HUES48 (cell line): ENCODE measurements at regions not wholly inside any gene's neighbourhood (a gene's known extent, or its start where the extent isn't known, plus 50 kb on each side); places are given as distances from the start of the nearest gene placed in this dataset.

Source experiments
- H3K27ac ChIP-seq: one replicate; pipeline ENCODE4 v1.7.0; 2013; ENCODE audit warnings: low read depth, low read length, inconsistent platforms
- H3K27me3 ChIP-seq: 2 replicates; pipeline ENCODE4 v1.6.1; 2013; ENCODE audit warnings: mild to moderate bottlenecking, low read length; ENCODE audit not compliant: control insufficient read depth, insufficient read depth
- H3K36me3 ChIP-seq: 2 replicates; pipeline ENCODE4 v1.6.1; 2013; ENCODE audit warnings: low read length; ENCODE audit not compliant: control insufficient read depth, insufficient read depth
- H3K4me1 ChIP-seq: 2 replicates; pipeline ENCODE4 v1.6.1; 2013; ENCODE audit warnings: mild to moderate bottlenecking, low read length; ENCODE audit not compliant: control insufficient read depth, insufficient read depth
- H3K4me3 ChIP-seq: 2 replicates; pipeline ENCODE4 v1.5.1; 2013; ENCODE audit warnings: mild to moderate bottlenecking, low read depth, low read length
- H3K9ac ChIP-seq: 2 replicates; pipeline ENCODE4 v1.6.1; 2013; ENCODE audit warnings: mild to moderate bottlenecking, low read depth, low read length, moderate library complexity
- H3K9me3 ChIP-seq: 2 replicates; pipeline ENCODE4 v1.6.1; 2013; ENCODE audit warnings: low read length; ENCODE audit not compliant: control insufficient read depth, insufficient read depth

DNA sequence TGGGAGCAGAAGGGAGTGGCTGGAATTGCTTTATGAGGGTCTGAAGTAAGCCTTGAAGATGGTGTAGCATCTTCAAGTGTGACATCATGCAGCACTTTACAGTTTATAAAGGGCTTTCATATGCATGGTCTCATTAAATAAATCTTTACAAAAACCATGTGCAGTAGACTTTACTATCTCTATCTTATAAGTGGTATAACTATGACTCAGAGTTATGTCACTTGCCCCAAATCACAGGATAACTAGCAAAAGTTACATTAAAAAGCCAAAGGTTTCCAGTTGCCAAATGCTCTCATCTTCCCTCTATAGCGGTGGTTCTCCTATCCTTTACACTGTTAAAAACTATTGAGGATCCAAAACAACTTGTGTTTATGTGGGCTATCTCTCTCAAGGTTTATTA, 687.7 kb upstream of the MARCKS start:
- no peaks in the 10 kb centered on the region for H3K27me3 ChIP-seq
- no peak overlapping the region for H3K9ac ChIP-seq
- no peak overlapping the region for H3K4me3 ChIP-seq
- H3K27ac ChIP-seq = no peak overlapping the region
- H3K9me3 ChIP-seq = peaks cover 3% of the 10 kb centered on the region; the same call in 1 of the 2 replicates
- H3K36me3 ChIP-seq = no peaks in the 10 kb centered on the region
- H3K4me1 ChIP-seq = no peaks in the 10 kb centered on the region

DNA sequence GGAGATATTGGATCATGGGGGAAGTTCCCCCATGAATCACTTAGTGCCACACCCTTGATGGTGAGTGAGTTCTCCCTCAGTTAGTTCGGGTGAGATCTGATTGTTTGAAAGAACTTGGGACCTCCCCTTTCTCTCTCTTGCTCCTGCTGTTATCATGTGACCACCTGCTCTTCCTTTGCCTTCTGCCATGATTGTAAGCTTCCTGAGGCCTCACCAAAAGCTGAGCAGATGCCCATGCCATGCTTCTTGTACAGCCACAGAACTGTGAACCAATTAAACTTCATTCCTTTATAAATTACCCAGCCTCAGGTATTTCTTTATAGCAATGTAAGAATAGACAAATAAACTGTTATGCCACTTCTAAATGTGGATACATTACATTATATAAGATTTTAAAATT, 686.7 kb upstream of the MARCKS start:
- no peak overlapping the region for H3K27ac ChIP-seq
- H3K4me1 ChIP-seq = no peaks in the 10 kb centered on the region
- no peaks in the 10 kb centered on the region for H3K27me3 ChIP-seq
- H3K9ac ChIP-seq = no peak overlapping the region
- H3K4me3 ChIP-seq = no peak overlapping the region
- peaks cover 3% of the 10 kb centered on the region; the same call in 1 of the 2 replicates for H3K9me3 ChIP-seq
- no peaks in the 10 kb centered on the region for H3K36me3 ChIP-seq

DNA sequence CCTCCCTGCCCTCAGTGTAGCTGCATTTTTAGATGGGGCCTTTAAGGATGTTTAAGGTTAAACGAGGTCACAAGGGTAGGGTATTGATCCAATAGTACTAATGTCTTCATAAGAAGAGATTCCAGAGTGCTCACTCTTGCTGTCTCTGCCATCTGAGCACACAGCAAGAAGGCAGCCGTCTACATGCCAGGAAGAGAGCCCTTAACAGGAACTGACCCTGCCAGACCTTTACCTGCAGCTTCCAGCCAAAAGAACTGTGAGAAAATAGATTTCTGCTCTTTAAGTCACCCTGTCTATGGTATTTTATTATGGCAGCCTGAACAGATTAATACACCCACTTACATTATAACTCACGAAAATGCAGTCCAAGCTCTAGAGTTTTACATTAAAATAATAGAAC, 685.3 kb upstream of the MARCKS start:
- H3K27me3 ChIP-seq = no peaks in the 10 kb centered on the region
- no peaks in the 10 kb centered on the region for H3K36me3 ChIP-seq
- no peaks in the 10 kb centered on the region for H3K4me1 ChIP-seq
- H3K27ac ChIP-seq = no peak overlapping the region
- no peak overlapping the region for H3K4me3 ChIP-seq
- peaks cover 3% of the 10 kb centered on the region; the same call in 1 of the 2 replicates for H3K9me3 ChIP-seq
- H3K9ac ChIP-seq = no peak overlapping the region

DNA sequence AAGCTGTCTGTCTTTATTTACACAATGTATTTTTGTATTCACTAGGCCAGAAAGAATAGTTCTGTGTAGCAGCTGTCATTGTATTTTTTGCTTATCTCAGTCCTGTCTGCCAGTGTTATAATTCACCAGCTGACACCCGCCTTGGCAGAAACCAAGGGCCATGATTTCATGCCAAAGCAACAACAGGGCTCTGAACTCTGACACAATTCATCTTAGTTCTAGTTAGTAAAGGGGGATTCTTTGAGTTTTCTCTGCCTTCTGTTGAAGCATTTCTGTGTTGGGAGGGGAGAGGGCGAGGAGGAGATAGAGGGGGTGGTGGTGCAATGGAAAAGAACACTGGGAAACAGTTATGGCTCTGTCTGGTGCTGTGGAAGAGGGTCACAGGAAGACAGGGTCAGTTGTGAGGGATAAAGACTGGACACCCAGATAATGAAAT, 684.6 kb upstream of the MARCKS start:
- H3K4me1 ChIP-seq = no peaks in the 10 kb centered on the region
- no peak overlapping the region for H3K27ac ChIP-seq
- no peak overlapping the region for H3K9ac ChIP-seq
- H3K4me3 ChIP-seq = no peak overlapping the region
- no peaks in the 10 kb centered on the region for H3K27me3 ChIP-seq
- peaks cover 3% of the 10 kb centered on the region; the same call in 1 of the 2 replicates for H3K9me3 ChIP-seq
- no peaks in the 10 kb centered on the region for H3K36me3 ChIP-seq

DNA sequence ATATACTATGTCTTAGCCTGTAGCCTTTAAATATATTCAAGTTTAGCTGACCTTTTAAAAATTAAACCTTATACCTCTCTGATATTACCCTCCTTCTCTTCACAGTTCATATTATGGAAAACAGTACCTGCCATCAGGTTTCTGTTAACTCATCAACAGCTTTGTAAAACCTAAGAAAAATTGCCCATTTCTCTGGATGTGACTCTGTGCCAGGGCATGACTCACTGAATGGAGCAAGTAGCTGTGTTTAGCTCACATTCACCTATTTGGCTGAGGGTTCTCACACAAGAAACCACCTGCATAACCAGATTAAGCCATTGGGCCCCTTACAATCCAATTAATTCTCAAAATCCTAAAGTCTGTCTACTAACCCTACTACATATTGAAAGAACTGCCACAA, 678.8 kb upstream of the MARCKS start:
- Histone ChIP-seq H3K9ac (no peak overlapping the region), H3K4me3 (no peak overlapping the region), H3K27me3 (no peaks in the 10 kb centered on the region), H3K4me1 (peaks cover 9% of the 10 kb centered on the region; the same call in 1 of the 2 replicates), H3K27ac (no peak overlapping the region), H3K36me3 (no peaks in the 10 kb centered on the region), H3K9me3 (no peaks in the 10 kb centered on the region)

DNA sequence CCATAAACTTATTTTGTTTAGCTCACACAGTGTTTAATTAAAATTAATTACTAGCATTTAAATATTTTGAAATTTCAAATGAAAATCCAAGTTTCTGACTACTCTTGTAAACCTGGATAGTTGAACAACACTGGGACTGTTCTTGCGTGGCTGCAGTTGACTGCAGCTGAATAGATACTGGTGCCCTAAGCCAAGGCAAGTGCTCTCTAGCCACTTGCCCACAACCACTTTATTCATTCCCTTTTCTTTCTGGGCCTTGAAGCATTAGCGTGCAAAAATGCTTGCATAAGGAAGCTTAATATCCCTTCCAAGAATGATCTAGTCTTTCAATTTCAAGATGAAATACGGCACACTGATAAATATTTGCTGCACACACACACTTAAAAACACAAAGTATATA, 676.0 kb upstream of the MARCKS start:
- Histone ChIP-seq H3K9me3 (no peaks in the 10 kb centered on the region), H3K9ac (no peak overlapping the region), H3K4me1 (peaks cover 9% of the 10 kb centered on the region; the same call in 1 of the 2 replicates), H3K4me3 (no peak overlapping the region), H3K27ac (no peak overlapping the region), H3K27me3 (no peaks in the 10 kb centered on the region), H3K36me3 (no peaks in the 10 kb centered on the region)

DNA sequence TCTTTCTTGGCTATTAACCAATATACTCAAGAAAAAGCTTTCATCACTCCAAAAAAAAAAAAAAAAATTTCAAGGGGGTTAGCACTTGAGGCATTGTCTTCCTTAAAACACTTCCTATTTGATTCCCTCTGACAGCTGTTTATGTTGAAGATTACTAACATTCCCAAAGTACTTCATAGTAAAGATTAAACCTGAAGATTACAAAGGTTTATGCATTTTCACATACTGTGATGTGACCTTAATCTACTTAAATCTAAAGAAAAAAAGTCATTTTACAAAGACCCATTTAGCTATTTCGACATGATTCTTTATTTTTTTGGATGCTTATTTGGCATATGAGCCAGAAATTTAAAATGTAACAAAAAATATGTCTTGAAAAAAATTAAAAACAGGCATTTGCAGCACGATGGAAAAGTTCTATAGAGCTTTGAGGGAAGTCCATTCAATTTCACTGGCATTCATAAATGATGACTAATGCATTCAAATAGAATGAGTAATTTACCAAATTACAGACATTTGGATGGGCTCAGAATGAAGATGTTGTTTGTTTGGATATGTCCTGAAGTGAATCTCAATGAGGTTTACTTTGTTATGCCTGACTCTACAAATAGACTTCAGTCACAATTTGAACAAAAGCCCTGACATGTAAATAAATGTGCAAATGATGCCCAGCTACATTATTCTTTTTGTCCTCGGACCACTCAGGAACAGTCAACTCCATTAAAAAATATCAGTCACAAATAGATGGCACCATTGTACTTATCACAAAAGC, 674.6 kb upstream of the MARCKS start:
- no peaks in the 10 kb centered on the region for H3K27me3 ChIP-seq
- no peak overlapping the region for H3K9ac ChIP-seq
- peaks cover 9% of the 10 kb centered on the region; the same call in 1 of the 2 replicates for H3K4me1 ChIP-seq
- H3K4me3 ChIP-seq = no peak overlapping the region
- no peaks in the 10 kb centered on the region for H3K9me3 ChIP-seq
- H3K36me3 ChIP-seq = no peaks in the 10 kb centered on the region
- no peak overlapping the region for H3K27ac ChIP-seq

DNA sequence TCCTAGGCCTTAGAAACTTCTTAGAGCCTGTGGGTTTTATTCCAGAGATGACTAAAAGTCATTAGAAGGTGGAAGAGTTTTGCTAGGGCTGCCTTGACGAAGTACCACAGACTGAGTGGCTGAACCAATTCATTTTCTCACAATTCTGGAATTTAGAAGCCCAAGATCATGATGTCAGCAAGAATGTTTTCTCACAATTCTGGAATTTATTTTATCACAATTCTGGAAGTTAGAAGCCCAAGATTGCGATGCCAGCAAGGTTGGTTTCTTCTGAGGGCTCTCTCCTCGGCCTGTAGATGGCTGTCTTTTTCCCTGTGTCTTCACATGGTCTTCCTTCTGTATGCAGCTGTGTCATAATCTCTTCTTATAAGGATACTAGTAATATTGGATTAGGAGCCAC, 672.9 kb upstream of the MARCKS start:
- no peaks in the 10 kb centered on the region for H3K36me3 ChIP-seq
- H3K9me3 ChIP-seq = no peaks in the 10 kb centered on the region
- no peak overlapping the region for H3K27ac ChIP-seq
- H3K9ac ChIP-seq = no peak overlapping the region
- no peaks in the 10 kb centered on the region for H3K27me3 ChIP-seq
- H3K4me1 ChIP-seq = peaks cover 9% of the 10 kb centered on the region; the same call in 1 of the 2 replicates
- no peak overlapping the region for H3K4me3 ChIP-seq

DNA sequence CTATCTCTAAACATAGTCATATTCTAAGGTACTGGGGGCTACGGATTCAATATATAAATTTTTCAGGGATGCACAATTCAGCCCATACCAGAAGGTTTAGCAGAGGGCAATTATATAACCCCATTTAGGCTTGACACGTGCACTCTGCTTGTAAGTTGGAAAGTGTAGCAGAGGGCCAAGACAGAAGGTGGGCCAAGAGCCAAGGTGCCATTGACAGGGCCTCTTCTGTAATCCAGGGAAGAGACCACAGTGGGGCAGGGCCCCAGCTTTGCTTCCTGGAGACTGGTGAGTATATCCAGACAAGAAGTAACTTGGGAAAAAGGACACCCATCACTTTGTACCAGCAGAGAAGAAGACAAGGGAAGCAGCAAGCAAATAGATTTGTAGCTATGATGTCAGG, 672.4 kb upstream of the MARCKS start:
- no peak overlapping the region for H3K4me3 ChIP-seq
- no peaks in the 10 kb centered on the region for H3K27me3 ChIP-seq
- no peaks in the 10 kb centered on the region for H3K9me3 ChIP-seq
- no peak overlapping the region for H3K9ac ChIP-seq
- no peak overlapping the region for H3K27ac ChIP-seq
- no peaks in the 10 kb centered on the region for H3K36me3 ChIP-seq
- peaks cover 9% of the 10 kb centered on the region; the same call in 1 of the 2 replicates for H3K4me1 ChIP-seq

DNA sequence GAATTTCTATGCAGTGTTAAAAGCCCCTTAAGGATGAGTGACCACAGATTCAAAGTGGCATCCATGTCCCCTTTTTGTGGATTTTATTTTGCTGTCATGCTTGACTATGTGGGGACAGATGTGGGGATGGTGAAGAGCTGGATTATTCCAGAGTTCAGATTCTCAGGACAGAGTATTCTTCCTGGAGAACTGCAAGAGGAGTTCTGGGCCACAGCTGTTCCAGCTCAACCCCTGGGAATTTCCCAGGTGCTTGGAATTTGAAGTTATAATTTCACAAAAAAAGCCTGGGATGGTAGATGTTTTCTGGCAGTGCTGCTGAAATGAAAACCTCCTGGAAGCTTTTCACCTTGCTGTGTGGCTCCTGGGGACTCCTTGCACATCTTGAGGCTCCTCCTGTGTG, 671.8 kb upstream of the MARCKS start:
- Histone ChIP-seq H3K27me3 (no peaks in the 10 kb centered on the region), H3K4me3 (no peak overlapping the region), H3K9ac (no peak overlapping the region), H3K27ac (no peak overlapping the region), H3K9me3 (no peaks in the 10 kb centered on the region), H3K36me3 (no peaks in the 10 kb centered on the region), H3K4me1 (peaks cover 9% of the 10 kb centered on the region; the same call in 1 of the 2 replicates)

DNA sequence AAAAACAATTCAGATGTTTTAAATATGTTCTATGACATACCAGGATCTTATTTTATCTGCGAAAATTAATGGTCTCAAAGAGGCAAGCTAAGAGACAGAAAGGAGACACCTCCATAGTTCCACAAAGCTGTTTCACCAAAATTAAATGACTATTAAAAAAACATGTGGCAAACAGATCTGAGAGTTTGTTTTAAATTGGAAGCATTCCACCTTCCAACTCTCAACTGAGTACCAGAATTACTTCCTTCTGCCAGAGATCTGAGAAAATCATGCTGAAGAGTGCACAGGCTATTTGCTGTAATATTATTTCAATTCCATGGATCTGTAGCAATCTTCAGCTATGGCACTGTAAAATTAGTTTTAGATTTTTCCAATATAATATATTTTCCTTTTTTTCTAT, 669.5 kb upstream of the MARCKS start:
- no peak overlapping the region for H3K27ac ChIP-seq

More for the DNA sequence above, 669.5 kb upstream of the MARCKS start:
- Histone ChIP-seq H3K9me3 (no peaks in the 10 kb centered on the region), H3K36me3 (no peaks in the 10 kb centered on the region), H3K27me3 (no peaks in the 10 kb centered on the region), H3K4me3 (no peak overlapping the region), H3K9ac (no peak overlapping the region), H3K4me1 (peaks cover 6% of the 10 kb centered on the region; the same call in 1 of the 2 replicates)
